OCI-LY7 (cell line): ENCODE measurements at regions not wholly inside any gene's neighbourhood (a gene's known extent, or its start where the extent isn't known, plus 50 kb on each side); places are given as distances from the start of the nearest gene placed in this dataset.
"Not testable (repeated sequence)": the region's sequence is repeated elsewhere in the genome, so short reads cannot be mapped to it uniquely, and the experiment has no call there.

Source experiments
- BruUV-seq: library from RNA; stranded (reverse); fragments of 400-500 nt; replicated peaks from 2 replicates; lab custom pipeline; 2021; lab: Mats Ljungman, UMichigan
- CTCF ChIA-PET: fragments of 300-600 bp; sonication (Branson Sonifier 250); formaldehyde crosslinking; loops from one replicate; lab custom pipeline; 2022; ENCODE audit warnings: antibody characterized with exemption; ENCODE audit not compliant: unreplicated experiment; lab: Charles Lee
- POLR2A ChIA-PET: fragments of 300-600 bp; sonication (Branson Sonifier 250); formaldehyde crosslinking; loops from one replicate; lab custom pipeline; 2022; ENCODE audit warnings: antibody characterized with exemption; lab: Charles Lee
- DNase-seq: peaks from one replicate; pipeline ENCODE4 v3.0.0-alpha.2; 2015; ENCODE audit warnings: low spot score
- H2AFZ ChIP-seq: fragments of 200-600 bp; sonication (generic), shearing (Covaris generic); 2 replicates; pipeline ENCODE4 v1.6.1; 2014; ENCODE audit warnings: mild to moderate bottlenecking, antibody characterized with exemption, low read length, moderate library complexity
- H3K27ac ChIP-seq: fragments of 200-600 bp; sonication (generic); 2 replicates; pipeline ENCODE4 v1.5.1; 2014; ENCODE audit warnings: mixed run types, low read depth, mild to moderate bottlenecking, moderate library complexity, low read length, inconsistent platforms; ENCODE audit not compliant: poor library complexity, severe bottlenecking
- H3K36me3 ChIP-seq: fragments of 200-600 bp; sonication (generic); 2 replicates; pipeline ENCODE4 v1.6.1; 2014; ENCODE audit warnings: mild to moderate bottlenecking, antibody characterized with exemption, low read length, moderate library complexity, mixed read lengths; ENCODE audit not compliant: insufficient read depth
- H3K4me1 ChIP-seq: fragments of 200-600 bp; sonication (generic); 2 replicates; pipeline ENCODE4 v1.5.1; 2014; ENCODE audit warnings: mild to moderate bottlenecking, low read length; ENCODE audit not compliant: insufficient read depth, poor library complexity, severe bottlenecking
- H3K4me2 ChIP-seq: fragments of 200-600 bp; sonication (generic); 2 replicates; pipeline ENCODE4 v1.6.1; 2014; ENCODE audit warnings: mild to moderate bottlenecking, low read length
- H3K4me3 ChIP-seq: fragments of 200-600 bp; sonication (generic); 2 replicates; pipeline ENCODE4 v1.5.1; 2014; ENCODE audit warnings: mild to moderate bottlenecking, low read depth, low read length; ENCODE audit not compliant: poor library complexity, severe bottlenecking
- H3K79me2 ChIP-seq: fragments of 200-600 bp; sonication (generic); 2 replicates; pipeline ENCODE4 v1.6.1; 2016; ENCODE audit warnings: low read depth, mild to moderate bottlenecking, low read length, moderate library complexity, mixed read lengths; ENCODE audit not compliant: insufficient read depth
- H3K9me2 ChIP-seq: fragments of 200-600 bp; sonication (generic); 2 replicates; pipeline ENCODE4 v1.6.1; 2016; ENCODE audit warnings: mild to moderate bottlenecking, low read length, mixed read lengths; ENCODE audit not compliant: insufficient read depth
- H3K9me3 ChIP-seq: fragments of 200-600 bp; sonication (generic); 2 replicates; pipeline ENCODE4 v1.6.1; 2014; ENCODE audit warnings: mild to moderate bottlenecking, mixed run types, low read length, mixed read lengths
- H4K20me1 ChIP-seq: fragments of 200-600 bp; sonication (generic); 2 replicates; pipeline ENCODE4 v1.6.1; 2014; ENCODE audit warnings: mild to moderate bottlenecking, antibody characterized with exemption, low read length, moderate library complexity, mixed read lengths; ENCODE audit not compliant: insufficient read depth
- EZH2phosphoT487 ChIP-seq: fragments of 200-600 bp; sonication (generic); IDR thresholded peaks from 2 replicates; pipeline ENCODE4 v1.6.1; 2018; ENCODE audit warnings: low read depth, borderline replicate concordance, mild to moderate bottlenecking, mixed run types, antibody characterized with exemption, low read length, moderate library complexity, mixed read lengths
- intact Hi-C: fragments of 100-400 bp; cut with micrococcal nuclease; formaldehyde crosslinking; loops from one replicate; pipeline ENCODE4 v1.10.0; 2022; ENCODE audit not compliant: unreplicated experiment
- TF ChIP-seq, protein P1 (sequence below): fragments of 200-600 bp; sonication (generic); conservative IDR thresholded peaks from 2 replicates; pipeline ENCODE4 v1.5.1; 2014; ENCODE audit warnings: mild to moderate bottlenecking, antibody characterized with exemption, low read length, moderate library complexity, mixed read lengths

DNA sequence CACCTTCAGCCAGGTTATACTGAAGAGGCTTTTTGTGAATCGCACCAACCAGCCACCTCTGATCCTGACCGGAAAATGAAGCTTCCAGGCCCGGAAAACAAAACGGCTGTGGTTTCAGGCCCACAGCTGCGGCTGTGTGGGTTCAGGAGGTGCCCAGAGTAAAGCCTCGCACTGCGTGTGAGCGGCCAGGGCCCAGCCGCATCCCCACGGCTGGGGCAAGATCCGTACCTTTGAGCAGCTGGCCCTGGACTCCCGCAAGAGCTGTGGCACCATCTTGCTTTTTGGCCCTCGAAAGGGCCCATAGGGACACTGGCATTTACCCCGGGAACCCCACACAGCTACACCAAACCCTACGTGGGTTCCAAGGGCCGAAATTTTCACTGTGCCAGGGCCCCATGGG lies 63.0 kb downstream of the GLUL start:
- intact Hi-C loops, result no loop called here

DNA sequence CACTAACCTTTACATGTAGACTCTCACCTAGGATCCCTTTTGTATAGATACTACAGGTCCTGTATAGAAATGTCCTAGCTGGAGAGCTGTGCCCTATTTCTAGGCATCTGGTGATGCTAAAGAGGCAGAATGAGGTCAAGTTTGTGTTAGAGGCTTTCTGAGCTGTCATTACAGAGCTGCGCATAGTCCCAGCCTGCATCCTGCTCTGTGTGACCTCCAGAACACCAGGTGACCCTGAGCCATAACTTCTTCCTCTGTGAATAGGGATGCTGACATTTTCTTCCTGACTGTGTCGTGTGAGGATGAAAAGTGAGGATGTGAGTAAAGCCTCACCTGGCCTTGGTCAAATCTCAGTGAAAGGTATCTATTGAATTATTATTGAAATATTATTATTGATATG lies 66.3 kb downstream of the GLUL start:
- no peaks in the 10 kb centered on the region for H3K9me2 ChIP-seq
- H2AFZ ChIP-seq, result no peak overlapping the region
- TF ChIP-seq, protein P1, sequence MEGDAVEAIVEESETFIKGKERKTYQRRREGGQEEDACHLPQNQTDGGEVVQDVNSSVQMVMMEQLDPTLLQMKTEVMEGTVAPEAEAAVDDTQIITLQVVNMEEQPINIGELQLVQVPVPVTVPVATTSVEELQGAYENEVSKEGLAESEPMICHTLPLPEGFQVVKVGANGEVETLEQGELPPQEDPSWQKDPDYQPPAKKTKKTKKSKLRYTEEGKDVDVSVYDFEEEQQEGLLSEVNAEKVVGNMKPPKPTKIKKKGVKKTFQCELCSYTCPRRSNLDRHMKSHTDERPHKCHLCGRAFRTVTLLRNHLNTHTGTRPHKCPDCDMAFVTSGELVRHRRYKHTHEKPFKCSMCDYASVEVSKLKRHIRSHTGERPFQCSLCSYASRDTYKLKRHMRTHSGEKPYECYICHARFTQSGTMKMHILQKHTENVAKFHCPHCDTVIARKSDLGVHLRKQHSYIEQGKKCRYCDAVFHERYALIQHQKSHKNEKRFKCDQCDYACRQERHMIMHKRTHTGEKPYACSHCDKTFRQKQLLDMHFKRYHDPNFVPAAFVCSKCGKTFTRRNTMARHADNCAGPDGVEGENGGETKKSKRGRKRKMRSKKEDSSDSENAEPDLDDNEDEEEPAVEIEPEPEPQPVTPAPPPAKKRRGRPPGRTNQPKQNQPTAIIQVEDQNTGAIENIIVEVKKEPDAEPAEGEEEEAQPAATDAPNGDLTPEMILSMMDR, result no peak
- no peak for TF ChIP-seq EZH2phosphoT487
- ChIA-PET CTCF (no interaction called here), POLR2A (no interaction called here)
- H4K20me1 ChIP-seq, result no peaks in the 10 kb centered on the region
- no peak overlapping the region for H3K4me3 ChIP-seq
- no peaks in the 10 kb centered on the region for H3K4me1 ChIP-seq
- intact Hi-C loops, result no loop called here
- H3K36me3 ChIP-seq, result no peaks in the 10 kb centered on the region
- H3K4me2 ChIP-seq, result no peak overlapping the region
- no TSS peak for BruUV-seq
- no peak for DNase-seq
- no peaks in the 10 kb centered on the region for H3K9me3 ChIP-seq
- H3K79me2 ChIP-seq, result no peaks in the 10 kb centered on the region
- no peak overlapping the region for H3K27ac ChIP-seq

More for the DNA sequence above, 63.0 kb downstream of the GLUL start:
- H3K79me2 ChIP-seq, result no peaks in the 10 kb centered on the region
- TF ChIP-seq, protein P1, result no peak
- no peak for TF ChIP-seq EZH2phosphoT487
- H3K36me3 ChIP-seq, result no peaks in the 10 kb centered on the region
- no peak for DNase-seq
- H3K4me3 ChIP-seq, result no peak overlapping the region
- H4K20me1 ChIP-seq, result no peaks in the 10 kb centered on the region
- ChIA-PET CTCF (no interaction called here), POLR2A (no interaction called here)
- no TSS peak for BruUV-seq
- no peaks in the 10 kb centered on the region for H3K9me2 ChIP-seq
- no peaks in the 10 kb centered on the region for H3K4me1 ChIP-seq
- H3K27ac ChIP-seq, result no peak overlapping the region
- no peak overlapping the region for H2AFZ ChIP-seq
- H3K9me3 ChIP-seq, result no peaks in the 10 kb centered on the region
- no peak overlapping the region for H3K4me2 ChIP-seq

DNA sequence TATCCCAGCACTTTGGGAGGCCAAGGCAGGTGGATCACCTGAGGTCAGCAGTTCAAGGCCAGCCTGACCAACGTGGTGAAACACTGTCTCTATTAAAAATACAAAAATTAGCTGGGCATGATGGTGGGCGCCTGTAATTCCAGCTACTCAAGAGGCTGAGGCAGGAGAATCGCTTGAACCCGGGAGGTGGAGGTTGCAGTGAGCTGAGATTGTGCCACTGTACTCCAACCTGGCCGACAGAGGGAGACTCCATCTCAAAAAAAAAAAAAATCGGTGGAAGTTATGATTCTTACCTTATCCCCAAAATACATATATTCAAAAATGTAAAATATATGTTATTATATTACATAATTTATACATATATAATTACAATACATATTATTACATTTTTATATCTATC lies 70.1 kb downstream of the GLUL start:
- POLR2A ChIA-PET, result interaction anchor here (0.9 kb wide), 1 partner anchor 10 kb away, joined by 3 read pairs; no protein-coding TSS in a partner anchor
- H3K4me2 ChIP-seq, H3K27ac ChIP-seq, H2AFZ ChIP-seq, DNase-seq, H4K20me1 ChIP-seq, H3K4me1 ChIP-seq, H3K79me2 ChIP-seq, H3K4me3 ChIP-seq, H3K9me2 ChIP-seq, CTCF ChIA-PET, BruUV-seq, H3K9me3 ChIP-seq, H3K36me3 ChIP-seq, intact Hi-C loops: not testable (repeated sequence)
